Upper lobe of left lung (tissue), 6 donors: ENCODE measurements at regions not wholly inside any gene's neighbourhood (a gene's known extent, or its start where the extent isn't known, plus 50 kb on each side); places are given as distances from the start of the nearest gene placed in this dataset.
A peak's percentile ranks its signal among the peaks of the same experiment; 100 is the strongest.

Experiments
- ATAC-seq, 2 donors: fragments of 200-7000 bp; cut with Tn5 transposase; one replicate each; pipeline ENCODE4 v1.9.1; 2022; ENCODE audit warnings: mild to moderate bottlenecking in 2 of 2, moderate library complexity in 2 of 2; ENCODE audit not compliant: low FRiP score in 2 of 2
- DNase-seq, 2 donors: peaks; one replicate each; pipeline ENCODE4 v3.0.0-alpha.2; 2019 to 2020
- H3K27ac ChIP-seq, 4 donors: fragments of 200-600 bp; sonication (generic); one replicate each; pipeline ENCODE4 v1.5.1; 2016 to 2019
- H3K27me3 ChIP-seq, 4 donors: fragments of 200-600 bp; sonication (generic); one replicate each; pipeline ENCODE4 v1.5.1; 2017 to 2019
- H3K36me3 ChIP-seq, 4 donors: fragments of 200-600 bp; sonication (generic); one replicate each; pipeline ENCODE4 v1.5.1; 2016 to 2019
- H3K4me1 ChIP-seq, 4 donors: fragments of 200-600 bp; sonication (generic); one replicate each; pipeline ENCODE4 v1.5.1; 2018 to 2019
- H3K4me3 ChIP-seq, 4 donors: fragments of 200-600 bp; sonication (generic); one replicate each; pipeline ENCODE4 v1.5.1; 2017 to 2019; ENCODE audit warnings: mild to moderate bottlenecking in 2 of 4, moderate library complexity in 1 of 4
- H3K9me3 ChIP-seq, 4 donors: fragments of 200-600 bp; sonication (generic); one replicate each; pipeline ENCODE4 v1.5.1; 2018 to 2019
- EP300 ChIP-seq, 4 donors: sonication (generic); formaldehyde crosslinking; IDR thresholded peaks; one replicate each; pipeline ENCODE4 v1.5.1; 2017; ENCODE audit warnings: antibody characterized with exemption in 4 of 4, control low read depth in 2 of 4
- POLR2A ChIP-seq, 4 donors: fragments of 450-650 bp; IDR thresholded peaks; one replicate each; pipeline ENCODE4 v1.5.1; 2016 to 2017; ENCODE audit warnings: antibody characterized with exemption in 4 of 4, mild to moderate bottlenecking in 2 of 4
- POLR2AphosphoS5 ChIP-seq, 2 donors: sonication (generic); formaldehyde crosslinking; IDR thresholded peaks; one replicate each; pipeline ENCODE4 v1.5.1; 2017; ENCODE audit warnings: antibody characterized with exemption in 2 of 2
- WGBS, 2 donors: methylation state at CpG; one replicate each; pipeline ENCODE4 v1.1.5; 2017 to 2018; 5-methylcytosine and 5-hydroxymethylcytosine counted together
- TF ChIP-seq, protein P1 (sequence below), 6 experiments: fragments of 450-650 bp in 4 of 6; fragments of 200-600 bp in 2 of 6; sonication (generic) in 2 of 6; IDR thresholded peaks; one replicate each; pipeline ENCODE4 v1.5.1; 2016 to 2019; ENCODE audit warnings: antibody characterized with exemption in 6 of 6
- donor health status: DM: no; HTN: no; CAD: no; lungs with moderate emphysema.
- donor health status: DM: no; HTN: yes; CAD: no; lungs with severe emphysema.

GRCh38 chr13:99132295-99132835, 68.3 kb upstream of the UBAC2 start:
- H3K27ac ChIP-seq = no peak overlapping the region
- no peaks in the 10 kb centered on the region for H3K36me3 ChIP-seq
- no peak for DNase-seq
- no peaks in the 10 kb centered on the region for H3K27me3 ChIP-seq
- no peak overlapping the region for H3K4me3 ChIP-seq
- ATAC-seq = no peak
- no peaks in the 10 kb centered on the region for H3K9me3 ChIP-seq
- no peaks in the 10 kb centered on the region for H3K4me1 ChIP-seq
- TF ChIP-seq POLR2AphosphoS5 (IDR thresholded peaks at IDR 0.05) (no peak), POLR2A (IDR thresholded peaks at IDR 0.05) (no peak), EP300 (IDR thresholded peaks at IDR 0.05) (no peak)
- TF ChIP-seq, protein P1, sequence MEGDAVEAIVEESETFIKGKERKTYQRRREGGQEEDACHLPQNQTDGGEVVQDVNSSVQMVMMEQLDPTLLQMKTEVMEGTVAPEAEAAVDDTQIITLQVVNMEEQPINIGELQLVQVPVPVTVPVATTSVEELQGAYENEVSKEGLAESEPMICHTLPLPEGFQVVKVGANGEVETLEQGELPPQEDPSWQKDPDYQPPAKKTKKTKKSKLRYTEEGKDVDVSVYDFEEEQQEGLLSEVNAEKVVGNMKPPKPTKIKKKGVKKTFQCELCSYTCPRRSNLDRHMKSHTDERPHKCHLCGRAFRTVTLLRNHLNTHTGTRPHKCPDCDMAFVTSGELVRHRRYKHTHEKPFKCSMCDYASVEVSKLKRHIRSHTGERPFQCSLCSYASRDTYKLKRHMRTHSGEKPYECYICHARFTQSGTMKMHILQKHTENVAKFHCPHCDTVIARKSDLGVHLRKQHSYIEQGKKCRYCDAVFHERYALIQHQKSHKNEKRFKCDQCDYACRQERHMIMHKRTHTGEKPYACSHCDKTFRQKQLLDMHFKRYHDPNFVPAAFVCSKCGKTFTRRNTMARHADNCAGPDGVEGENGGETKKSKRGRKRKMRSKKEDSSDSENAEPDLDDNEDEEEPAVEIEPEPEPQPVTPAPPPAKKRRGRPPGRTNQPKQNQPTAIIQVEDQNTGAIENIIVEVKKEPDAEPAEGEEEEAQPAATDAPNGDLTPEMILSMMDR (IDR thresholded peaks at IDR 0.05) = no peak

GRCh38 chr13:99133230-99133629, 67.4 kb upstream of the UBAC2 start:
- ATAC-seq (no peak), DNase-seq (no peak)
- Histone ChIP-seq H3K36me3 (no peaks in the 10 kb centered on the region), H3K4me1 (no peaks in the 10 kb centered on the region), H3K27me3 (no peaks in the 10 kb centered on the region), H3K4me3 (no peak overlapping the region), H3K27ac (no peak overlapping the region), H3K9me3 (no peaks in the 10 kb centered on the region)
- 88 to 98% methylated on average over 1 of the region's 1 CpG for WGBS, 2 donors
- no peak for TF ChIP-seq POLR2A (IDR thresholded peaks at IDR 0.05)
- TF ChIP-seq EP300 (IDR thresholded peaks at IDR 0.05) = no peak
- TF ChIP-seq, protein P1 (IDR thresholded peaks at IDR 0.05) = no peak

DNA sequence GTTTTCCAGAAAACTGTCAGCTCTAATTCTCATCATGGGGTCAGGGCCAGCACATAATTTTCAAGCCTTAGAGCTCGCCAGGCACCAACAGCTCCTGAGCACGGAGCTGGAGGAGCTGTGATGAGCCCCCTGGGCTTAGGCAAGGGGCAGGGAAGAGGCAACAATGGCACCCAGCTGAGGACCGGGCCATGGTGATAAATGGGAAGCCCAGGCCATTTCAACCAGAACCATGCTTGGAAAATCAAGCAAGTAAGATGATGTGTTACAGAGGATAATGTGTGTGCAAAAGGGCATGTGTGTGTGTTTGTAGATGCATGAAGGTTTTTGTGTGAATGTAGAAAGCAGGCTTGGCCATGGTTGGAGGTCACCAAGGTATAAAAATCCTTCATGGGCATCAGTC, 66.8 kb upstream of the UBAC2 start:
- H3K27me3 ChIP-seq = no peaks in the 10 kb centered on the region
- no peaks in the 10 kb centered on the region for H3K4me1 ChIP-seq
- no peak overlapping the region for H3K4me3 ChIP-seq
- no peaks in the 10 kb centered on the region for H3K9me3 ChIP-seq
- no peak overlapping the region for H3K27ac ChIP-seq
- no peak for TF ChIP-seq EP300 (IDR thresholded peaks at IDR 0.05)
- TF ChIP-seq, protein P1 (IDR thresholded peaks at IDR 0.05) = no peak
- TF ChIP-seq POLR2AphosphoS5 (IDR thresholded peaks at IDR 0.05) = no peak
- TF ChIP-seq POLR2A (IDR thresholded peaks at IDR 0.05) = no peak
- no peaks in the 10 kb centered on the region for H3K36me3 ChIP-seq
- WGBS, 2 donors = 89 to 96% methylated on average over 3 of the region's 3 CpGs
- DNase-seq (no peak), ATAC-seq (no peak)

DNA sequence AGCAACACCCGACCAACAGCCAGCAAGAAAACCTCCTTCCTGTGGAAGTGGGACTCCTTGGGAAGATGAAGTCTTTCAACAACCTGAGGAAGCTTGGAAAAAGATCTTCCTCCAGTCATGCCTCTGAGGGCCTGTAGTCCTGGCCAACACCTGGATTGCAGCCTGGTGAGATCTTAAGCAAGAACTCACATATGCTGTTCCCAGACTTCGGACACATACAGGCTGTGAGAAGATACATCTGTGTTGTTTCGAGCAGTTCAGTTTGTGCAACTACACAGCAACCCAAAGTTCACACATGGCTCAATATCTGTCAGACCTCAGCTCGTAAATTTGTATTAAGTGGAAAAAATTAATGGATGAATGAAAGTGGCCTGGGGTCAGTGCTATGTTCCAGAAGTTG, 65.1 kb upstream of the UBAC2 start:
- Histone ChIP-seq H3K4me1 (no peaks in the 10 kb centered on the region), H3K27ac (no peak overlapping the region), H3K4me3 (no peak overlapping the region), H3K9me3 (no peaks in the 10 kb centered on the region), H3K27me3 (no peaks in the 10 kb centered on the region), H3K36me3 (no peaks in the 10 kb centered on the region)
- WGBS, 2 donors = 74 to 83% methylated on average over 4 of the region's 4 CpGs
- DNase-seq (no peak), ATAC-seq (no peak)
- TF ChIP-seq, protein P1 (IDR thresholded peaks at IDR 0.05) = no peak
- TF ChIP-seq POLR2AphosphoS5 (IDR thresholded peaks at IDR 0.05) = no peak
- no peak for TF ChIP-seq EP300 (IDR thresholded peaks at IDR 0.05)
- TF ChIP-seq POLR2A (IDR thresholded peaks at IDR 0.05) = no peak

- no peaks in the 10 kb centered on the region for H3K4me1 ChIP-seq
- H3K27me3 ChIP-seq = no peaks in the 10 kb centered on the region
- no peaks in the 10 kb centered on the region for H3K36me3 ChIP-seq
- no peak overlapping the region for H3K27ac ChIP-seq
- TF ChIP-seq POLR2AphosphoS5 (IDR thresholded peaks at IDR 0.05) (no peak), EP300 (IDR thresholded peaks at IDR 0.05) (no peak), POLR2A (IDR thresholded peaks at IDR 0.05) (no peak)
- TF ChIP-seq, protein P1 (IDR thresholded peaks at IDR 0.05) = no peak
- ATAC-seq = peak in 1 of 2 donors; percentile 56
- WGBS, 2 donors = 66 to 86% methylated on average over 6 to 8 of the region's 8 CpGs
- peaks cover 0 to 8% (median 2%) of the 10 kb centered on the region in 4 donors for H3K9me3 ChIP-seq
- no peak overlapping the region for H3K4me3 ChIP-seq
- no peak for DNase-seq
Observed at GRCh38 chr13:99136427-99136954, 64.2 kb upstream of the UBAC2 start.
